ENCODE measurements at regions not wholly inside any gene's neighbourhood (a gene's known extent, or its start where the extent isn't known, plus 50 kb on each side); places are given as distances from the start of the nearest gene placed in this dataset.
A peak's percentile ranks its signal among the peaks of the same experiment; 100 is the strongest.

DNA sequence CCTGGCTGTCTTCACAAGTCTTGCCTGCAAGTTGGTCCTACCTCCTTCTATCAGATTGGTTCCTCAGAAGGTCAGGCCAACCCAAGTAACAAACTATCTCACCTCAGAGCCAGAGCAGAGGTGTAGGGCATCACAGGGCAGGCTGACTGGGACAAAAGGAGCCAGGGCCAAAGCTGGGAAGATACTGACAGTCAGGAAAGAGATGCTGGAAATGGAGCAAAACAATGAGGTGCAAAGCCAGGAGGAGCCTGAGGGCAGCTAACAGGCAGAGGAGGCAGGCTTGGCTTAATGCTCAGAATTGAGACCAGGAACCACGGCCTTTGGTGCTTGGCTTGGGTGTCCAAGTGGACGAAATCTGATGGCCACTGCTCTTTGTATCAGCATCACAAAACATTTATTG is 68.4 kb upstream of the PNMA1 start:
- no peak for DNase-seq (ENCODE audit: low read depth)

DNA sequence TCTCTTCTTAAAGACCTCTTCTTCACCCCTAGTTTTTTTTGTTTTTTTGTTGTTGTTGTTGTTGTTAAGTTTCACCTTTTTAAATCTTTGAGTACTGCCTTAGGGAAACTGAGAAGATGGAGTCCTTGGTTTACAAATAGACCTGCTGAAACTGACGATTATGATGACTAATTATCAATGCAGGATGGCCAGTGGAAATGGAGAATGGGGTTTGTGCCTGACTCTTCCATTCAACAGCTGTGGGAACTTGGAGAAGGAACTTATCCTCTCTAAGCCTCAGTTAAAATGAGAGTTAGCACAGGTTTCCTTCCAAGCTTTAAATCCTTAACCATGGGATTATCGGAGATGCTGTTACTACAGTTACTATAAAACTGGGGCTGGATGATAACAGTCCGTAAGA is 66.7 kb upstream of the PNMA1 start:
- no peak for DNase-seq (ENCODE audit: low read depth)

GRCh38 chr14:73780391-73780790 is 66.2 kb upstream of the PNMA1 start:
- DNase-seq (ENCODE audit: low read depth), result no peak

- no peak for DNase-seq (ENCODE audit: low read depth)
Measured at GRCh38 chr14:73778736-73779135, 64.6 kb upstream of the PNMA1 start.

GRCh38 chr14:73777420-73777819 is 63.2 kb upstream of the PNMA1 start:
- no peak for DNase-seq (ENCODE audit: low read depth)

DNA sequence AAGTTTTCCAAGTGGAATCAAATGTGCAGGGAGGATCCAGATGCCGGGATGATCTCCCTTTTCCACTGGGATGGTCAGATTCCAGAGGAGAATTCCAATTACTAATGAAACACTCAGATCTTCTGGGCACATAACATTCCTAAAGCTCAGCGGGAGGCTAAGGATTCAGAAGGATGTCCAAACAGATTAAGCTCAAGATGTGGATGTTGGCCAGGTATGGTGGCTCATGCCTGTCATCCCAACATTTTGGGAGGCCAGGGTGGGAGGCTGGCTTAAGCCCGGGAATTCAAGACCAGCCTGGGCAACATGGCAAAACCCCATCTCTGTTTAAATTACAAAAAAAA is 62.0 kb upstream of the PNMA1 start:
- no peak for DNase-seq (ENCODE audit: low read depth)

DNA sequence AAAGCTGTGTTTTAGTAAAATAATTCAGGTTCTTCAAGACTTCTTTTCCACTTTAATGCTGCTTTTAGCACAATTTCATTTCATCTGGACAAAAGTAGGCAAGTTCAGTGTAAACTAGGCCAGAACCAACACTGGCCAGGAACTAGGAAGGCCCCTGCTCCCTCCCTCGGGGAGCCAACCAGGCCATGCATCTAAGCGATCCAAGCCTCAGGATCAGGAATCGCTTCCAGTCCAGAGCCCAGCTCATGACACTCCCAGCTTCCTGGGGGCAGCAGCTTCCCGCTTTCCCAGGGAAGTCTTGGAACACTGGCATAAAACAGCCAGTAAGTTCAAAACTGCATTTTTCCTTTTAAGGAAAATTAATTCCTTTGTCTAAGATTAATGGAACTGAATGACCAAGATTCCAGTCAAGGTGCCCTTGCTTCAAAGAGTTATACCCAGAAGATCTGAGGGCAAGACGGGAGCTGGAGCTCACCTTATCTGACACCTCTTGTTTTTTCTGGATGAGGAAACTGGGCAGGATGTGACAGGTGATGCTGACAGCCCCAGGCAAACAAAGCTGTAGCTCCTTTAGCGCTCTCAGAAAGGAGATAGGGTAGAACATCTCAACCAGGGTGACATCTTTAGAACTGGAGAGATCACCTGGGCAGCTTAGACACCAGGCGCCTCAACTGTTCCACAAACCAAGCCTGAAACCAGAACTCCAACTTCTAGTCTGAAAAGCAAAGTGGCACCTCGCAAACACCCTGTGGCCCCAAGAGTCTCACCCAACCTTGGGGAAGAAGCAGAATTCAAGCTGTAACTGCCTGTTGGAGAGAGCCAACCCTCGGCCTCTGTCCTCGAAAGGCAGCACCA is 61.4 kb upstream of the PNMA1 start:
- DNase-seq (ENCODE audit: low read depth), result no peak

DNA sequence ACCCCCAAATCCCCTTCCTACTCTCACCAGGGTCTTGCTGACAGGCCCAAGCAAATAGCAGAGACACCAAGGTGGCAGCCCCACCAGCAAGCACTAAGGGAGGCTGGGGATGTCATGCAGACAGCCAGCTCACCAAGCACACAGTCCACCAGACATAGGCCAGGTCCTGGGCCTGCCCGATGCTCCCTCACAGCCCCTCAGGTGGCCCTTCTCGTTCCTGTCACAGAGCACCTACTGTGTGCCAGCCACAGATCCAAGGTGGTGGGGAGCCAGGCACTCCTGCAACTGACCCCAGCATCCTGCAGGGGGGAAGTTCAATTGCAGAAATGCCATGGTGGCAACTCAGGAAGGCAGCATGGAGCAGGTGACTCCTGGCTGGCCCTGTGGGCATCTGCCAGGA is 60.5 kb upstream of the PNMA1 start:
- no peak for DNase-seq (ENCODE audit: low read depth)

DNA sequence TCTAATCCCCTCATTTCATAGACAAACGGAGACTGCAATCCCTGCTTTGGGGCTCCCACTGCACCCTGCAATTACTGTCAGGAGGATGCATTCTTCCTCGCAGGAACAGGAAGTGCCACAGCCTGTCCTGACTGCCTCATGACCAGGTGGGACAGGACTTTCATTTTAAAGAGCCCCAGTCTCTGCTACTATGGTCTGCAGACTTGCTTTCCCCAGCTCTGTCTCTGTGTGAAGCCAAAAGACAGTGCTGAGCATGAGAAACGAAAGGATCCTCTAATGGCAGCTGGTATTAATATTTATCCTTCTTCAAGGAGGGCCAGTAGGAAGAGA is 60.0 kb upstream of the PNMA1 start:
- no peak for DNase-seq (ENCODE audit: low read depth)

- DNase-seq (ENCODE audit: low read depth), result no peak
Measured at GRCh38 chr14:73773441-73774240, 59.5 kb upstream of the PNMA1 start.

DNA sequence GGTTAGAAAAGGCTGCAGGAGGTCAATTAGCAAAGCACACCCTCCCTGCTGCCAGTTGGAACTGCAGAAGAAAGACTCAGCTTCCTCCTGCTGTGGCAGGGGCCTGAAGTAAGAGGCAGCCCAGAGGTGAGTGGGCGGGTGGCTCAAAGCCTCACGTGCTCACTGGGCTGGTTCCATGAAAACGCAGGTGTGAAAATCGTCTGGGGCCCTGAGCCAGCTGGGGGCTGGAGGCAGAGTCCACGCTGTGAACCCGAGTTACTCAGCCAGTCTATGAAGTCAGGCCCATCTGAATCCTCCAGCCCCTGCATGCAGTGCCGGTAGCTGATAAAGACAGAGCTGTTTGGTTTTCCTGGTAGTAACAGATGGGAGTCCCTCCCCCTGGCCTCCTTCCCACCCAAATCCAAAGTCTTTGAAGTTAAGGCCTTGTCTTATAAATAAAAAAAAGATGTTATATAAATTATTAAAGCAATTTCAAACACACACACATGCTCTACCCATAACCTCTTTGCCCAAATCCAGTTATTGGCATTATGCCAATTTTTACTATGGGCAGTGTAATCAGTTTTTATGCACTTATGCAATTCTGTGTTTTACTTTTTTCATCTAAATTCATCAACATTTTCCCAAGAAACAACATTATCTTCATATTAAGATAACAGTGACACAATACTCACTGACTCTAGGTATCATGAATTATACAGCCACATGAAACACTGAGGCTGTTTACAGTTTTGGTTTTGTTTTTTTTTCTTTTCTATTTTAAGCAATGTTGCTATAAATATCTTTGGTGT is 57.9 kb upstream of the PNMA1 start:
- no peak for DNase-seq (ENCODE audit: low read depth)

DNA sequence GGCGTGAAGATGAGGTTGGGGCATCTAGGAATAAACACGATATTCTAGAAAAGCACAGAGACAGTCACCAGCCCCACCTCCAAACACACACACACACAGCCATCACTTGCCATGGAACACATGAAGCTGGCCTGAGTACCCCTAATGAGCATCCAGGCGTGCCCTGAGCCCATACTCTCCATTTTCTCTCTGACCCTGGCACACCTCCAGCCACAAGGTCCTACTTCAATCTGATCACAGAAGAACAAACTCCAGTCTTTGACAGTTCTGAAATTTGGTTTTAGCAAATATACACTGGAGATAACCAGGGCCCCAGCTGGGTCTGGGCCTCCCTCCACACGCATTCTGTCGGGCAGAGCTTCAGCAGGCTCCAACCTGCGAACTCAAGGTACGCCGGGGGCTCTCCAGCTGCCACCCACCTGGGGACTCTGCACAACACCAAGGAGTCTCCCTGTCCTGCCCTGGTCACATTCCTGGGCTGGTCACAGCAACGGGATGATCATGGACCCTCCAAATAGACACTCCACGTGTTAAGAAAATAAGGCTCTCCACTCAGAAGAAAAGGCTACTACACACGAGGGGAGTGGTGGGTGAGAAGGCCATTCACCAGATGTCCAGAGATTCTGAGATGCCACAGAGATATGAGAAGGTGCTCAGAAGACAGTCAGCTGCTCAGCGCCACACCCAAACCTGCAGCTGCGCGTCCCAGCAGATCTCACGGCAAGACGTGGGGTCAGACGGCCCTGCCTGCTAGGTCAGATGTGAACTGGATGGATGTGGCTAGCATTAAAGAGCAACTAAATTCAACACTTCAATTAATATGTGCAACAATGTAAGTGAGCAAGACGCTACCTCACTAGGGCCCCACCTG is 57.0 kb upstream of the PNMA1 start:
- no peak for DNase-seq (ENCODE audit: low read depth)

GRCh38 chr14:73768107-73768506 is 53.9 kb upstream of the PNMA1 start:
- no peak for DNase-seq (ENCODE audit: low read depth)

- DNase-seq (ENCODE audit: low read depth), result peak; percentile 99
Measured at GRCh38 chr14:73764406-73765280, 50.5 kb upstream of the PNMA1 start.

All from LHCN-M2 (cell line).